HFF-Myc (cell line): ENCODE measurements at regions not wholly inside any gene's neighbourhood (a gene's known extent, or its start where the extent isn't known, plus 50 kb on each side); places are given as distances from the start of the nearest gene placed in this dataset.
"Not testable (repeated sequence)": the region's sequence is repeated elsewhere in the genome, so short reads cannot be mapped to it uniquely, and the experiment has no call there.

Experiments
- DNase-seq: peaks from one replicate; pipeline ENCODE4 v3.0.0-alpha.2; 2011; ENCODE audit warnings: low read depth; ENCODE audit errors: extremely low read depth
- H3K4me3 ChIP-seq: replicated peaks from 2 replicates; pipeline ENCODE4 v1.5.1; 2011; ENCODE audit warnings: low read depth, mild to moderate bottlenecking, control low read depth, low read length
- TF ChIP-seq, protein P1 (sequence below): IDR thresholded peaks from 2 replicates; pipeline ENCODE4 v1.5.1; 2012; ENCODE audit warnings: mild to moderate bottlenecking, low read depth, low read length, control low read depth; ENCODE audit errors: missing control alignments

DNA sequence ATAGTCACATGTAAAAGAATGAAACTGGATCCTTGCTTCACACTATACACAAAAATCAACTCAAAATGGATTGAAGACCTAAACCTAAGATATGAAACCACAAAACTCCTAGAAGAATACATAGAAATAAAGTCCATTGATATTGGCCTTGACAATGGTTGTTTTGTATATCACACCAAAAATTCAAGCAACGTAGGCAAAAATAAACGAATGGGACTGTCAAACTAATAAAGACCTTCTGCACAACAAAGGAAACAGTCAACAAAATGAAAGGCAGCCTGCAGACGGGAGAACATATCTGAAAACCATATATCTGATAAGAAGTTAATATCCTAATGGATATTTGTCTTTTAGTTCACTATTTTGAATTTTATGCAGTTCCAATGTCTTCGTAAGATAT lies 292.3 kb upstream of the CNTN5 start:
- no peak for DNase-seq
- H3K4me3 ChIP-seq = no peak overlapping the region
- TF ChIP-seq, protein P1, sequence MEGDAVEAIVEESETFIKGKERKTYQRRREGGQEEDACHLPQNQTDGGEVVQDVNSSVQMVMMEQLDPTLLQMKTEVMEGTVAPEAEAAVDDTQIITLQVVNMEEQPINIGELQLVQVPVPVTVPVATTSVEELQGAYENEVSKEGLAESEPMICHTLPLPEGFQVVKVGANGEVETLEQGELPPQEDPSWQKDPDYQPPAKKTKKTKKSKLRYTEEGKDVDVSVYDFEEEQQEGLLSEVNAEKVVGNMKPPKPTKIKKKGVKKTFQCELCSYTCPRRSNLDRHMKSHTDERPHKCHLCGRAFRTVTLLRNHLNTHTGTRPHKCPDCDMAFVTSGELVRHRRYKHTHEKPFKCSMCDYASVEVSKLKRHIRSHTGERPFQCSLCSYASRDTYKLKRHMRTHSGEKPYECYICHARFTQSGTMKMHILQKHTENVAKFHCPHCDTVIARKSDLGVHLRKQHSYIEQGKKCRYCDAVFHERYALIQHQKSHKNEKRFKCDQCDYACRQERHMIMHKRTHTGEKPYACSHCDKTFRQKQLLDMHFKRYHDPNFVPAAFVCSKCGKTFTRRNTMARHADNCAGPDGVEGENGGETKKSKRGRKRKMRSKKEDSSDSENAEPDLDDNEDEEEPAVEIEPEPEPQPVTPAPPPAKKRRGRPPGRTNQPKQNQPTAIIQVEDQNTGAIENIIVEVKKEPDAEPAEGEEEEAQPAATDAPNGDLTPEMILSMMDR = no peak

DNA sequence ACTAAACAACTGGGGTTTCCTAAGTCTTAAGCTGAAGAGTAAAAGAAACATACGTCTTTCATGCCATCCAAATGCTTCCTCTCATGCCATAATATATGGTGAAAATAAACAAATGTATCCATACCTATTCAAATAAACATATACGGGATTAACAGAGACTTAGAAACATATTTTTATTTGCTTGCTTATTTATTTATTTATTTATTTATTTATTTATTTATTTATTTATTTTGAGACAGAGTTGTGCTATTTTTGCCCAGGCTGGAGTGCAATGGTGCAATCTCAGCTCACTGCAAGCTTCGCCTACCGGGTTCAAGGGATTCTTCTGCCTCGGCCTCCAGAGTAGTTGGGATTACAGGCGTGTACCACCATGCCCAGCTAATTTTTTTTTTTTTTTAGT lies 291.6 kb upstream of the CNTN5 start:
- H3K4me3 ChIP-seq = no peak overlapping the region
- TF ChIP-seq, protein P1 = no peak
- no peak for DNase-seq

DNA sequence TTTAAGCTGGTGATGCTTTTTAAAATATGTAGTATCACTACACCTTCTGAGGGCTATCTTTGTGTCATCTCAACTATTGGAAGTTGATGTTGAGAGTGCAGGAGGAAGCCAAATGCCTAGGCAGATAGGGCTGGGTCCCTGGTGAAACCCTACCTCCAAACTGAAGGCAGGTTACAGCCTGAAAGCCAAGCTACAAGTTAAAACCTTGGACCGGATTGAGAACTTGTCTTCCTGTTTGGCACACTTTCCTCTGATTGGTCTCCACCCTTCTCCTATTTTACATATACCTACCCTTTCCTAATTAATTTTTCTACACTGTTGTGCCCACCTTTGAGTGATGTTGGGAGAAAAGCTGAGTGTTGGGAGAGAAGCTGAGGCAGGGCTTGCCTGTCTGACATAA lies 287.8 kb upstream of the CNTN5 start:
- TF ChIP-seq, protein P1 = no peak
- DNase-seq = no peak
- no peak overlapping the region for H3K4me3 ChIP-seq

DNA sequence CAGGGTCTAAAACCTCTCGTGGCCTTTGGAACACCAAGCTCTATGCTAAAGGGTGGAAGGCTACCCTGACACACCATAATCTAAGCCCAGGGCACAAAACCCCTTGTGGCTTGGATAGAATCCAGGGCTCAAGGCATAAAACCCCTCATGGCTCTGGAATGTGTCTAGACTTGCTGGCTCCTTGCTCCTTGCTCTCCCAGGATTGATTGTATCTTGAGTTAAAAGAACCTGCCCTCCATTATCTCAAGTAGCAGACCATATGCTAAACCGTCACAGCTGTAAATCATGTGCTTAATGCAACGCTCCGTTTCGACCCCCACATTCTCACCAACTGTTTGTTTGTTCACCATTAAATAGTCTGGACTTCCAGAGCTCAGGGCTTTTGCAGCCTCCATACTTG lies 287.4 kb upstream of the CNTN5 start:
- not testable (repeated sequence) for DNase-seq, H3K4me3 ChIP-seq

DNA sequence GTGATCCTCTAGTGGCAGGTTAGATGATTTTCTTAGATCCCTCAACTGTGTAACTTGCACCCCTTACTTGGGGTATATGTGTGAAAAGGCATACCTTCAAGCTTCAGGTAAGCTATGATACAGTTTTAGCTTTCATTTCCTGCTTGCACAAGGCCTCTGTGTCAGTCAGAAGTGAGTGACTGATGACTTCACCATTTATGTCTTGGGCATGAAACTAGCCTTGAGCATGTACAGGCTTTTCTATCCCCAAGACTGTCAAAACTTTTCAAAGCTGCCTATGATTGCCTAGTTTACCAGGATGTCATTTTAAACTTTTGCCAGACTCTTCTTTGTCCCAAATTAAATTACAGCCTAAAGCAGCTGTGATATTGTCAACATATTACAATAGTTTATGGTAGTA lies 286.1 kb upstream of the CNTN5 start:
- TF ChIP-seq, protein P1 = no peak
- DNase-seq = no peak
- H3K4me3 ChIP-seq = no peak overlapping the region

DNA sequence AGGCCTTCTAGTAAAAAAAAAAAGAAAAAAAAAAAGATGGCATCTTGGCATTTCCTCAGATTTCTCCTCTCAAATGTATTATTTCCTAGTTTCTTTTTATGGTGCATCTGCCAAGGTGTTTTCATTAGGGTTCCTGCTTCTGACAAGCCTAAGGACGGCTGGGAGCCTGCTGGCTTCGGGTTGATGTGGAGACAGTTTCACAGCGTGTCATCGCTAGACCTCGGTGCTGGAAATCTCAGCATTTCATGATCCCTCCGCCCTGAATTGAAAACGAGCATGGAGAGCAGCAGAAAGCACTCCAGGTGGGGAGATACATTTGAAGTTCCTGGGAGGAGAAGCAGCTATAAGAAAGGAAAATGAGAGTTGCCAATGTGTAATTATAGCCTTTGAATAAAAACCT lies 283.9 kb upstream of the CNTN5 start:
- H3K4me3 ChIP-seq = no peak overlapping the region
- no peak for DNase-seq
- TF ChIP-seq, protein P1 = no peak

DNA sequence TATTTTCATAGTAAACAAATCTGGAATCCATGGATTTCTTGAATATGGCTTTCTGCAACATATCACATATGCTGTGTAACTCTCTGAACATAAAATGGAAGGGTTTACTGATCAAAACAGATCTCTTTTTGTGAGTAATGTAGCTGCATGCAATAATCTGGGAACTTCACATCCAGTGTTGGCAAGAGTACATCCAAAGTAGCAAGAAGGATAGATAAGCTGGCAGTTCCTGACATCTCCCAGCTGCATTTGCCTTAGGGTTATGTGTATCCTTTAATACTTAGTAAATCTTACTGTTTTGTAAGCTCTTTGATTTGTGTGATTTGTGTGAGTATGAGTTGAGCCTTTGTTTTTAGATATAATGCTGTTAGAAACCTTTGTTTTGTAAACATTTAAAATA lies 280.4 kb upstream of the CNTN5 start:
- no peak overlapping the region for H3K4me3 ChIP-seq
- TF ChIP-seq, protein P1 = no peak
- no peak for DNase-seq

DNA sequence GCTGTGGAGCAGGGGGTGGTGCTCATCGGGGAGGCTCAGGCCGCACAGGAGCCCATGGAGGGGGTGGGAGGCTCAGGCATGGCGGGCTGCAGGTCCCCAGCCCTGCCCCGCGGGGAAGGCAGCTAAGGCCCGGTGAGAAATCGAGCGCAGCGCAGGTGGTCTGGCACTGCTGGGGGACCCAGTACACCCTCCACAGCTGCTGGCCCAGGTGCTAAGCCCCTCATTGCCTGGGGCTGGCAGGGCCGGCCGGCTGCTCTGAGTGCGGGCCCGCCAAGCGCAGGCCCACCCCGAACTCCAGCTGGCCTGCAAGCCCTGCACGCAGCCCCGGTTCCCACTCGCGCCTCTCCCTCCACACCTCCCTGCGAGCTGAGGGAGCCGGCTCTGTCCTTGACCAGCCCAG lies 257.3 kb upstream of the CNTN5 start:
- not testable (repeated sequence) for H3K4me3 ChIP-seq, DNase-seq
